HL-60 (cell line): ENCODE measurements at regions not wholly inside any gene's neighbourhood (a gene's known extent, or its start where the extent isn't known, plus 50 kb on each side); places are given as distances from the start of the nearest gene placed in this dataset.

Source experiments
- POLR2AphosphoS5 ChIP-seq: IDR thresholded peaks from 2 replicates; pipeline ENCODE4 v1.6.1; 2012; ENCODE audit warnings: low read depth
- SPI1 ChIP-seq: IDR thresholded peaks from 2 replicates; pipeline ENCODE4 v1.6.1; 2012; ENCODE audit warnings: low read depth, mild to moderate bottlenecking, borderline replicate concordance
- TF ChIP-seq, protein P1 (sequence below): IDR thresholded peaks from one replicate; pipeline ENCODE4 v1.5.1; 2011; ENCODE audit warnings: low read length, control low read depth, inconsistent platforms; ENCODE audit not compliant: insufficient read depth

DNA sequence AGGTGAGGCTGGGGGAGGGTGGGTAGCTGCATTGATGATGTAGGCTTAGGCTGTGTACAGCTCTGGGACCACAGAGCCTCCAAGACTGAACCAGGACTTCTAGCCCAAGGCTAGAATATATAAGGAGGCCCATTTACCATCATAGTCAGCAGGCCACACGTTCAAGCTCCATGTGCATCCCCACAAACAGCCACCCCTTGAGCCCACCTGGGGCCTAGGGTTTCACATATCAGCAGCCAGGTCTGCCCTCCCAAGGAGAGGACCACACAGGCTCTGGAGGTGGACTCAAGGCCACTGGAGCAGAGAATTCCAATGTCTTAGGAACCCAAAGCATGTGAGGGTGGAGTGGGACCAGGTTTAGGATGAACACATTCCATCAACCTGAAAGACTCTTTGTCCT is 230.5 kb downstream of the TTC32 start:
- TF ChIP-seq, protein P1, sequence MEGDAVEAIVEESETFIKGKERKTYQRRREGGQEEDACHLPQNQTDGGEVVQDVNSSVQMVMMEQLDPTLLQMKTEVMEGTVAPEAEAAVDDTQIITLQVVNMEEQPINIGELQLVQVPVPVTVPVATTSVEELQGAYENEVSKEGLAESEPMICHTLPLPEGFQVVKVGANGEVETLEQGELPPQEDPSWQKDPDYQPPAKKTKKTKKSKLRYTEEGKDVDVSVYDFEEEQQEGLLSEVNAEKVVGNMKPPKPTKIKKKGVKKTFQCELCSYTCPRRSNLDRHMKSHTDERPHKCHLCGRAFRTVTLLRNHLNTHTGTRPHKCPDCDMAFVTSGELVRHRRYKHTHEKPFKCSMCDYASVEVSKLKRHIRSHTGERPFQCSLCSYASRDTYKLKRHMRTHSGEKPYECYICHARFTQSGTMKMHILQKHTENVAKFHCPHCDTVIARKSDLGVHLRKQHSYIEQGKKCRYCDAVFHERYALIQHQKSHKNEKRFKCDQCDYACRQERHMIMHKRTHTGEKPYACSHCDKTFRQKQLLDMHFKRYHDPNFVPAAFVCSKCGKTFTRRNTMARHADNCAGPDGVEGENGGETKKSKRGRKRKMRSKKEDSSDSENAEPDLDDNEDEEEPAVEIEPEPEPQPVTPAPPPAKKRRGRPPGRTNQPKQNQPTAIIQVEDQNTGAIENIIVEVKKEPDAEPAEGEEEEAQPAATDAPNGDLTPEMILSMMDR: no peak
- no peak for TF ChIP-seq POLR2AphosphoS5
- TF ChIP-seq SPI1: no peak
